GM12891 (cell line): ENCODE measurements at regions not wholly inside any gene's neighbourhood (a gene's known extent, or its start where the extent isn't known, plus 50 kb on each side); places are given as distances from the start of the nearest gene placed in this dataset.
"Not testable (repeated sequence)": the region's sequence is repeated elsewhere in the genome, so short reads cannot be mapped to it uniquely, and the experiment has no call there.

ENCODE experiments used
- POLR2A ChIP-seq: IDR thresholded peaks from 2 replicates; pipeline ENCODE4 v1.6.1; 2011; ENCODE audit warnings: low read depth, low read length, control low read depth
- POLR2AphosphoS5 ChIP-seq: IDR thresholded peaks from 2 replicates; pipeline ENCODE4 v1.6.1; 2011; ENCODE audit warnings: low read depth, low read length, control low read depth
- POU2F2 ChIP-seq: IDR thresholded peaks from 2 replicates; pipeline ENCODE4 v1.6.1; 2011; ENCODE audit warnings: low read depth, mild to moderate bottlenecking, control low read depth, low read length, moderate library complexity
- SPI1 ChIP-seq: IDR thresholded peaks from 2 replicates; pipeline ENCODE4 v1.6.1; 2011; ENCODE audit warnings: low read depth, low read length, control low read depth
- TAF1 ChIP-seq: IDR thresholded peaks from 2 replicates; pipeline ENCODE4 v1.6.1; 2011; ENCODE audit warnings: low read depth, low read length, control low read depth

GRCh38 chr15:79782307-79782706 lies 114.5 kb downstream of the MTHFS start:
- TF ChIP-seq POLR2A, TAF1, POU2F2, SPI1, POLR2AphosphoS5: not testable (repeated sequence)
